Suprapubic skin (tissue), 4 donors: ENCODE measurements at regions not wholly inside any gene's neighbourhood (a gene's known extent, or its start where the extent isn't known, plus 50 kb on each side); places are given as distances from the start of the nearest gene placed in this dataset.

Experiments
- DNase-seq, 2 donors: peaks; one replicate each; pipeline ENCODE4 v3.0.0-alpha.2; 2019; ENCODE audit warnings: low spot score in 2 of 2
- H3K27ac ChIP-seq: fragments of 200-600 bp; sonication (generic); one replicate; pipeline ENCODE4 v1.5.1; 2019
- H3K27me3 ChIP-seq: fragments of 200-600 bp; sonication (generic); one replicate; pipeline ENCODE4 v1.5.1; 2019
- H3K36me3 ChIP-seq: fragments of 200-600 bp; sonication (generic); one replicate; pipeline ENCODE4 v1.5.1; 2019
- H3K4me1 ChIP-seq: fragments of 200-600 bp; sonication (generic); one replicate; pipeline ENCODE4 v1.5.1; 2019
- H3K4me3 ChIP-seq: fragments of 200-600 bp; sonication (generic); one replicate; pipeline ENCODE4 v1.5.1; 2019; ENCODE audit warnings: mild to moderate bottlenecking
- H3K9me3 ChIP-seq: fragments of 200-600 bp; sonication (generic); one replicate; pipeline ENCODE4 v1.5.1; 2019
- CTCF ChIP-seq, 2 donors: fragments of 200-600 bp in 1 of 2; fragments of 450-650 bp in 1 of 2; sonication (generic) in 1 of 2; IDR thresholded peaks; one replicate each; pipeline ENCODE4 v1.5.1; 2016 to 2019; ENCODE audit warnings: antibody characterized with exemption in 2 of 2, mild to moderate bottlenecking in 1 of 2, moderate library complexity in 1 of 2
- EP300 ChIP-seq: sonication (generic); formaldehyde crosslinking; IDR thresholded peaks from one replicate; pipeline ENCODE4 v1.6.1; 2017; ENCODE audit warnings: antibody characterized with exemption
- POLR2A ChIP-seq, 2 donors: fragments of 450-650 bp; IDR thresholded peaks; one replicate each; pipeline ENCODE4 v1.6.1; 2017; ENCODE audit warnings: antibody characterized with exemption in 2 of 2, mild to moderate bottlenecking in 2 of 2, moderate library complexity in 2 of 2
- POLR2AphosphoS5 ChIP-seq, 3 donors: sonication (generic); formaldehyde crosslinking; IDR thresholded peaks; one replicate each; pipeline ENCODE4 v1.6.1; 2017; ENCODE audit warnings: antibody characterized with exemption in 3 of 3
- WGBS: methylation state at CpG from one replicate; pipeline ENCODE4 v1.1.5; 2018; 5-methylcytosine and 5-hydroxymethylcytosine counted together

DNA sequence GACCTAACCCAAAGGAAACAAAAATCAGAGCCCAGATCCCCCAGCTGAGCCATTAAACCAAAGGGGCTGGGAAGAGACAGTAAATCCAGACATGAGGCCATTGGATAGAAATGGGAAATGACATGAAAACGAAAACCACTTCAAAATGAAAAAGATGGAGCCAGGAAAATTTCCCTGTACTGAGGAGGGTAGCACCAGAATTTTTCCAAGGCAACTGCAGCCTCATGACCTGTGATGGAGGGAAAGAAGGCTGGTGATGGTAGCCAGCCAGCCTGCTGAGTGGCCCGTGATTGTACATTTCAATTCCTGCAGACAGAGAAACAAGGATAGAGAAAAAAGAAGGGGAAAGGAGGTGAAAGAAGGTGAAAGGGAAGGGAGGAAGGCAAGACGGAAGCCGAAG lies 268.4 kb upstream of the PLET1 start:
- H3K27me3 ChIP-seq: peaks cover 7% of the 10 kb centered on the region
- H3K4me3 ChIP-seq: no peak overlapping the region
- WGBS: 91% methylated on average over 4 of the region's 4 CpGs
- H3K27ac ChIP-seq: no peak overlapping the region
- no peaks in the 10 kb centered on the region for H3K36me3 ChIP-seq
- TF ChIP-seq POLR2AphosphoS5 (IDR thresholded peaks at IDR 0.05): no peak
- TF ChIP-seq EP300: no peak
- H3K9me3 ChIP-seq: no peaks in the 10 kb centered on the region
- peaks cover 18% of the 10 kb centered on the region for H3K4me1 ChIP-seq
- no peak for DNase-seq

DNA sequence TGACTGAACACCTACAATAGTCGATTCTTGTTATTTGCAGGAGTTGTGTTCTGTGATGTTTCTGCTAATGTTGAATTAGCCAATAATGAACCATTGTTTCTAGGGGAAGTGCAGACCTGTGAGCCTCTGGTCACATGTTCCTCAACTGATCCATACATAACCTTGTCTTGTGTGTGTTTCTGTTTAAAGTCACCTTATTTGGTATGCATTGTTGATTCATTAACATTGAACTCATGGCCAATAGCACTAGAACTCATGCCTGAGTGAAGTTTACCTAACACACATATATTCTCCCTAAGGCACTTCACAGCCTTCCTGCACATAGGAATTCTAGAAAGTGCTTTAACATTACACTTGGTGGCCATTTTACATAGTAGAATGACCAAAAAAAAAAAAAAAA lies 271.8 kb upstream of the PLET1 start:
- no peak for DNase-seq
- Histone ChIP-seq H3K4me3 (no peak overlapping the region), H3K27ac (no peak overlapping the region), H3K9me3 (no peaks in the 10 kb centered on the region), H3K36me3 (no peaks in the 10 kb centered on the region), H3K27me3 (peaks cover 18% of the 10 kb centered on the region), H3K4me1 (no peaks in the 10 kb centered on the region)
- TF ChIP-seq POLR2AphosphoS5 (IDR thresholded peaks at IDR 0.05) (no peak), CTCF (IDR thresholded peaks at IDR 0.05) (no peak), EP300 (no peak), POLR2A (IDR thresholded peaks at IDR 0.05) (no peak)
- 76% methylated on average over 1 of the region's 1 CpG for whole genome bisulfite sequencing

- Histone ChIP-seq H3K36me3 (no peaks in the 10 kb centered on the region), H3K4me1 (no peaks in the 10 kb centered on the region), H3K27ac (no peak overlapping the region), H3K27me3 (peaks cover 14% of the 10 kb centered on the region), H3K9me3 (no peaks in the 10 kb centered on the region), H3K4me3 (no peak overlapping the region)
- DNase-seq: no peak
- no peak for TF ChIP-seq CTCF (IDR thresholded peaks at IDR 0.05)
These were observed 273.0 kb upstream of the PLET1 start for GRCh38 chr11:112533682-112534081.

DNA sequence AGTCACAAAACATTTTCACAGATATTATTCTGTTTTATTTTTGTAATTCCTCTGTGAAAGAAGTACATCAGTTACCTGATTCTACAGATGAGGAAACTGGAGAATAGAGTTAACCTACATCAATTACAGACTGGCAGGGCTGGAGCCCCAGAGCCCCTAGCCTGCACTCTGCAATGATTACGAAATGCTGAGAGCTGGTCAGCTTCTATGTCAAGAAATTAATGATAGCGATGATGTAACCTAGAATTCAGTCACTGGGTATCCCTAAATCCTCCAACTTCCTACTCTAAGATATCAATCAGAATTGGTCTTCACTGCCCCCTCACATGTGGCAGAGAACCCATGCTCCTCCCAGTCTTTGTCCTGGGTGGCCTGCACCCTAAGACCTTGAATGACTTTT lies 273.5 kb upstream of the PLET1 start:
- no peaks in the 10 kb centered on the region for H3K36me3 ChIP-seq
- 96% methylated on average over 2 of the region's 2 CpGs for WGBS
- no peak for DNase-seq
- no peaks in the 10 kb centered on the region for H3K4me1 ChIP-seq
- TF ChIP-seq CTCF (IDR thresholded peaks at IDR 0.05) (no peak), EP300 (no peak), POLR2A (IDR thresholded peaks at IDR 0.05) (no peak), POLR2AphosphoS5 (IDR thresholded peaks at IDR 0.05) (no peak)
- H3K9me3 ChIP-seq: no peaks in the 10 kb centered on the region
- no peak overlapping the region for H3K27ac ChIP-seq
- H3K27me3 ChIP-seq: peaks cover 14% of the 10 kb centered on the region
- no peak overlapping the region for H3K4me3 ChIP-seq

DNA sequence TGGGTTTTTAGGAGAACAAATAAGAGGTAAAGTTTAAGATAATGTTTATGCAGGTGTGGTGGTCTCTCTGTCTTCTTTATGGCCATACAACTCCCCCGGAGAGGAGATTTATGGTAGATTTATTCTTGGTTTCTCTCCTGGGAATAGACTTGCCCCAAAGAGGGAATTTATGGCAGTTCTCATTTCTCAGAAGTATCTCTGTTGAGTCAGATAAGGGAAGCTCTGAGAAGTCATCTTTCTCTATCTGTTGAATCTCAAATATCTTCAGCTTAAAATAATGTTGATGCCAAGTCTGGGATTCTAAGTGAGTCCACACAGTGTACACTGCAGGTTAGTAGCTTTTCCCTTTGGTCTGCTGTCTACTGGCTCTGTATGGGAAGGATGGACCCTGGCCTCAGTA lies 276.4 kb upstream of the PLET1 start:
- Histone ChIP-seq H3K36me3 (no peaks in the 10 kb centered on the region), H3K9me3 (no peaks in the 10 kb centered on the region), H3K4me1 (no peaks in the 10 kb centered on the region), H3K4me3 (no peak overlapping the region), H3K27me3 (peaks cover 11% of the 10 kb centered on the region), H3K27ac (no peak overlapping the region)
- no peak for DNase-seq
- 64% methylated on average over 1 of the region's 1 CpG for WGBS
- no peak for TF ChIP-seq CTCF (IDR thresholded peaks at IDR 0.05)
- no peak for TF ChIP-seq POLR2AphosphoS5 (IDR thresholded peaks at IDR 0.05)
- no peak for TF ChIP-seq EP300
- no peak for TF ChIP-seq POLR2A (IDR thresholded peaks at IDR 0.05)

DNA sequence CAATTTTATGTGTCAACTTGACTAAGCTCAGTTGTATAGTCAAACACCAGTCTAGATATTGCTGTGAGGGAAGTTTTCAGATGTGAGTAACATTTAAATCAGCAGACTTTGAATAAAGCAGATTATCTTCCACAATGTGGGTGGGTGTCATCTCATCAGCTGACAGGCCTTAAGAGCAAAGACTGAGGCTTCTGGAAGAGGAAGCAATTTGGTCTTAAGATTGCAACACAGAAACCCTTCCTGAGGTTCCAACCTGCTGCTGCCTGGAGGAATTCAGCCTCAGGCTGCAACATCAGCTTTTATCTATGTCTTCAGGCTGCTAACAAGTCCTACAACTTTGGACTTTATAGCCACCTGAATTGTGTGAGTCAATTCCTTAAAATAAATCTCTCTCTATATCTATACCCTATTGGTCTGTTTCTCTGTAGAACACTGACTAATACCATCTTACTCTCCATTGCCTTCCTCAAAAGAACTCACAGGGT lies 277.2 kb upstream of the PLET1 start:
- Histone ChIP-seq H3K4me1 (no peaks in the 10 kb centered on the region), H3K4me3 (no peak overlapping the region), H3K9me3 (no peaks in the 10 kb centered on the region), H3K36me3 (no peaks in the 10 kb centered on the region), H3K27ac (no peak overlapping the region), H3K27me3 (peaks cover 11% of the 10 kb centered on the region)
- TF ChIP-seq POLR2A (IDR thresholded peaks at IDR 0.05): no peak
- no peak for TF ChIP-seq POLR2AphosphoS5 (IDR thresholded peaks at IDR 0.05)
- TF ChIP-seq EP300: no peak
- TF ChIP-seq CTCF (IDR thresholded peaks at IDR 0.05): no peak
- DNase-seq: no peak
